GM12864 (cell line): ENCODE measurements at regions not wholly inside any gene's neighbourhood (a gene's known extent, or its start where the extent isn't known, plus 50 kb on each side); places are given as distances from the start of the nearest gene placed in this dataset.

ENCODE experiments used
- DNase-seq: peaks from one replicate; pipeline ENCODE4 v3.0.0-alpha.2; 2011; ENCODE audit warnings: low read depth
- H3K4me3 ChIP-seq: 2 replicates; pipeline ENCODE4 v1.5.1; 2011; ENCODE audit warnings: mild to moderate bottlenecking, low read depth, low read length, control low read depth
- CTCF ChIP-seq: IDR thresholded peaks from 2 replicates; pipeline ENCODE4 v1.5.1; 2011; ENCODE audit warnings: low read depth, mild to moderate bottlenecking, moderate library complexity, low read length, control low read depth, inconsistent platforms; ENCODE audit errors: missing control alignments

DNA sequence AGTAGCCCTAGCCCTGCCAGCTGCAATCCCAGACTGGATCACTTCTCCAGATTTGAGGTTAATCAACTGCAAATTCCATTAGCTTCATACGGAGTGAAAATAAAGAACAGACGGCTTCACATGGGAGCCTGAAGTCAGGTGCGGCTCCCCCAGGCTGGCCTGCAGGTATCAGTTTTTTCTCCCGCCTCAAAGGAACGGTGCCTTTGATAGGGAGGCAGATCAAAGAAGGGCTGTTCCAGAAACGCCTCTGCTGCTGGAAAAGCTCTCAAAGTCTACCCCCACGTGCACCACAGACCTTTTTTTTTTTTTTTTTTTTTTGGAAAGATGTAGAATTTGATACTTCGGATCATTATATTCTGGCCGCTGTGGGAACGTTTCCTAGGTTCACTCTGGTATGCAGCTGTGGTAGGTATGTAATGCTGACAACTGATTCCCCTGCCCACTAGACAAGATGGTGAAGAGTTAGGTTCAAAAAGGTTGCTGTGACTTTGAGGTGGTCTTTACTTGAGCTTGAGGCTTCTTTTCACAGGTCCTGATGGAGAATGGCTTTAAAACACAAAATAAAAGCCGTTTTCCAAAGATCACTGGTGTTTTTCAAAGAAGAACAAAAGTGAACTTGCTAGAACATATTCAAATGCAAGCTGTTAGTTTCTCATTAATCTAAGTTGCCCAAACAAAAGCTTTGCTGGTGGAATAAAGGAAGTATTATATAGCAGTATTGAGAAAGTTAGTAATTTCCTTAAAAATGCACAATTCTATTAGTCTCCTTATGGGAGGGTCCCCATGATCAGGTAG lies 189.0 kb upstream of the NFIA start:
- no peak for DNase-seq
- TF ChIP-seq CTCF = no peak

GRCh38 chr1:60891765-60892164 lies 190.6 kb upstream of the NFIA start:
- no peak for TF ChIP-seq CTCF
- DNase-seq = no peak
- H3K4me3 ChIP-seq = no peak overlapping the region

More for the DNA sequence above, 189.0 kb upstream of the NFIA start:
- no peak overlapping the region for H3K4me3 ChIP-seq

- no peak for TF ChIP-seq CTCF
- H3K4me3 ChIP-seq = no peak overlapping the region
- no peak for DNase-seq
These were observed 191.1 kb upstream of the NFIA start for GRCh38 chr1:60891281-60891680.

DNA sequence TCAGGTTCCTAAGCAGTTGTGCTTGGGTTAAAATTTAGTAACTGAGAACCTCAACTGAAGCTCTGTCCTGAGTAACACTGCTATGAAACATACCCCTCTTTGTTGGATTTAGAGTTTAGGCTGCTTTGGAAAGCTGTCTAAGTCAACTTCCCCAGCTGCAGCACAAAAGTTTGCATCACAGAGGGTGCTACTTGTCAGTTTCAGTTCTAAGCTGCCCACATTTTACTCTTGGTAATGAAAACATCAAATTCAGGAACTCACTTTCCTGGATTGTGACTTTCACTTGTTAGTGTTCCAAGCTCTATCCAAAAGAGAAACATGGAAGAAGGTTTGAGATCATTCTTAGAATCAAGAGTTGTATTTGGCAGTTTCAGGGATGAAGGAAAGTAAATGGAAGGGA lies 191.7 kb upstream of the NFIA start:
- H3K4me3 ChIP-seq = no peak overlapping the region
- no peak for DNase-seq
- TF ChIP-seq CTCF = no peak

DNA sequence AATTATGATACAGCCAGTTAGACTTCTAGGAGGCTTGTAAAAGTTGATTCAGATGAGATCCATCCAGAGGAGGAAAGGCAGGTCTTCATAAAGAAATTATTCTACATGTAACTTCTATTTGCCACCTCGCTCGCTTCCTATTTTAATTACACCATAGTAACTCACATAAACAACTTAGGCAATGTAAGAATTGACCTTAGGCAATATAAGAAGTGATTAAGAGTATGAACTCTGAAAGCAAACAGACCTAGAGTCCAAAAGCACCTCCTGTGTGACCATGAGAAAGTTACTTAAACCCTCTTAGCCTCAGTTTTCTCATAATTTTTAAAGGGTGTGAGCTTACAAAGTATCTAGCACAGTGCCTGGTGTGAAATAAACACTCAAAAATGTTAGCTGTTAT lies 192.7 kb upstream of the NFIA start:
- H3K4me3 ChIP-seq = no peak overlapping the region
- no peak for DNase-seq
- TF ChIP-seq CTCF = no peak

- DNase-seq = no peak
- H3K4me3 ChIP-seq = no peak overlapping the region
- no peak for TF ChIP-seq CTCF
These were observed 194.2 kb upstream of the NFIA start for GRCh38 chr1:60888126-60888525.

DNA sequence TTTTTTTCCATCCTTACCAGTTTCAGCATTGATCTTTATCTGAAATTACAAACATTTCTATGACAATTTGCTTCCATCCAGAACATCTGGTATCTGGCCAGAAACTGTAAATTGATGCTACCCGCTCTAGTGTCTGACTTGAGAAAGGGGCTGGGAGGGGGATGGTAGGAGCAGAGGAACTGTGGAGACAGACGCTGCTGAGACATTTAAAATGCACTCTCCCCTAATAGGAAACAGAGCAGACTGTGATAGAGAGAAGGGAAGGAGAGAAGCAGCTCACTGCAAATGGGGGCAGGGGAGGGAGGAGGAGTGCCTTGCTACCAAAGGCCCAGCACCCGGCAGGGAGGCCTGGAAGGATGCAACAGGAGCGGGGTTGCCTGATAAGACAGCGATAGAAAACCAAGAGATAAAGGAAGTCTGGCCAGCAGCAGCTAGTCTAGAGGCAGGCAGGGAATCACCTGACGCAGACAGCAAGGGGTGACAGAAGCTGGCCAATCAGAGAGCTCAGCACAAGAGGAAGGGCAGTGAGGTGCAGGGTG lies 195.5 kb upstream of the NFIA start:
- DNase-seq = no peak
- H3K4me3 ChIP-seq = no peak overlapping the region
- no peak for TF ChIP-seq CTCF
